ENCODE measurements at regions not wholly inside any gene's neighbourhood (a gene's known extent, or its start where the extent isn't known, plus 50 kb on each side); places are given as distances from the start of the nearest gene placed in this dataset.

GRCh38 chr2:117703858-117704257, 110.6 kb upstream of the DDX18 start:
- DNase-seq (no peak), ATAC-seq (ENCODE audit: poor library complexity) (no peak)
- intact Hi-C loops (cut with DNase I): no loop called here

- no peak for ATAC-seq (ENCODE audit: poor library complexity)
Observed at GRCh38 chr2:117704818-117705217, 109.7 kb upstream of the DDX18 start.

GRCh38 chr2:117707874-117708273, 106.6 kb upstream of the DDX18 start:
- intact Hi-C loops (cut with DNase I): no loop called here
- DNase-seq (no peak), ATAC-seq (ENCODE audit: poor library complexity) (no peak)

More at GRCh38 chr2:117704818-117705217, 109.7 kb upstream of the DDX18 start:
- intact Hi-C loops (cut with DNase I): no loop called here
- no peak for DNase-seq

GRCh38 chr2:117712684-117713083, 101.8 kb upstream of the DDX18 start:
- ATAC-seq (ENCODE audit: poor library complexity): no peak
- intact Hi-C loops (cut with DNase I): no loop called here
- no peak for DNase-seq

GRCh38 chr2:117714110-117714509, 100.4 kb upstream of the DDX18 start:
- intact Hi-C loops (cut with DNase I): no loop called here
- DNase-seq (no peak), ATAC-seq (ENCODE audit: poor library complexity) (no peak)

GRCh38 chr2:117714745-117715417, 99.6 kb upstream of the DDX18 start:
- intact Hi-C loops (cut with DNase I): no loop called here
- no peak for ATAC-seq (ENCODE audit: poor library complexity)

GRCh38 chr2:117716505-117716904, 98.0 kb upstream of the DDX18 start:
- no peak for DNase-seq
- ATAC-seq (ENCODE audit: poor library complexity): no peak
- intact Hi-C loops (cut with DNase I): no loop called here

More at GRCh38 chr2:117714745-117715417, 99.6 kb upstream of the DDX18 start:
- no peak for DNase-seq

- DNase-seq: no peak
- intact Hi-C loops (cut with DNase I): no loop called here
- ATAC-seq (ENCODE audit: poor library complexity): no peak
Observed at GRCh38 chr2:117717072-117717471, 97.4 kb upstream of the DDX18 start.

GRCh38 chr2:117718048-117718447, 96.4 kb upstream of the DDX18 start:
- DNase-seq (no peak), ATAC-seq (ENCODE audit: poor library complexity) (no peak)
- intact Hi-C loops (cut with DNase I): no loop called here

- ATAC-seq (ENCODE audit: poor library complexity): no peak
- intact Hi-C loops (cut with DNase I): no loop called here
Observed at GRCh38 chr2:117720765-117721164, 93.7 kb upstream of the DDX18 start.

GRCh38 chr2:117723483-117723882, 91.0 kb upstream of the DDX18 start:
- intact Hi-C loops (cut with DNase I): no loop called here
- ATAC-seq (ENCODE audit: poor library complexity) (no peak), DNase-seq (no peak)

More at GRCh38 chr2:117720765-117721164, 93.7 kb upstream of the DDX18 start:
- DNase-seq: no peak

- intact Hi-C loops (cut with DNase I): no loop called here
- no peak for DNase-seq
- ATAC-seq (ENCODE audit: poor library complexity): no peak
Observed at GRCh38 chr2:117723888-117724434, 90.5 kb upstream of the DDX18 start.

GRCh38 chr2:117726747-117727146, 87.7 kb upstream of the DDX18 start:
- no peak for ATAC-seq (ENCODE audit: poor library complexity)
- no peak for DNase-seq
- intact Hi-C loops (cut with DNase I): no loop called here

- ATAC-seq (ENCODE audit: poor library complexity) (no peak), DNase-seq (no peak)
- intact Hi-C loops (cut with DNase I): no loop called here
Observed at GRCh38 chr2:117737846-117738245, 76.6 kb upstream of the DDX18 start.

GRCh38 chr2:117738991-117739839, 75.3 kb upstream of the DDX18 start:
- intact Hi-C loops (cut with DNase I): no loop called here
- DNase-seq: no peak

GRCh38 chr2:117745537-117745936, 69.0 kb upstream of the DDX18 start:
- DNase-seq (no peak), ATAC-seq (ENCODE audit: poor library complexity) (no peak)
- intact Hi-C loops (cut with DNase I): no loop called here

More at GRCh38 chr2:117738991-117739839, 75.3 kb upstream of the DDX18 start:
- ATAC-seq (ENCODE audit: poor library complexity): no peak

- intact Hi-C loops (cut with DNase I): no loop called here
- ATAC-seq (ENCODE audit: poor library complexity) (no peak), DNase-seq (no peak)
Observed at GRCh38 chr2:117755768-117756167, 58.7 kb upstream of the DDX18 start.

GRCh38 chr2:117760916-117761315, 53.6 kb upstream of the DDX18 start:
- no peak for DNase-seq

GRCh38 chr2:117762454-117762853, 52.0 kb upstream of the DDX18 start:
- DNase-seq: no peak
- intact Hi-C loops (cut with DNase I): no loop called here
- ATAC-seq (ENCODE audit: poor library complexity): no peak

More at GRCh38 chr2:117760916-117761315, 53.6 kb upstream of the DDX18 start:
- intact Hi-C loops (cut with DNase I): no loop called here
- no peak for ATAC-seq (ENCODE audit: poor library complexity)

GRCh38 chr2:117763804-117764203, 50.7 kb upstream of the DDX18 start:
- DNase-seq: no peak
- intact Hi-C loops (cut with DNase I): no loop called here

More at GRCh38 chr2:117763804-117764203, 50.7 kb upstream of the DDX18 start:
- no peak for ATAC-seq (ENCODE audit: poor library complexity)
